ENCODE measurements at regions not wholly inside any gene's neighbourhood (a gene's known extent, or its start where the extent isn't known, plus 50 kb on each side); places are given as distances from the start of the nearest gene placed in this dataset.

GRCh38 chr3:28936154-28936553 is 344.7 kb upstream of the RBMS3 start:
- TF ChIP-seq CTCF (conservative IDR thresholded peaks at IDR 0.05; ENCODE audit: low read length), result no peak
- TF ChIP-seq EZH2phosphoT487 (IDR thresholded peaks at IDR 0.05; ENCODE audit: borderline replicate concordance, low read depth, low read length), result no peak

Measured in OCI-LY7 (cell line).